ENCODE measurements at regions not wholly inside any gene's neighbourhood (a gene's known extent, or its start where the extent isn't known, plus 50 kb on each side); places are given as distances from the start of the nearest gene placed in this dataset.
A peak's percentile ranks its signal among the peaks of the same experiment; 100 is the strongest.
"Not testable (repeated sequence)": the region's sequence is repeated elsewhere in the genome, so short reads cannot be mapped to it uniquely, and the experiment has no call there.

- DNase-seq (ENCODE audit: extremely low read depth, low read depth), result no peak
These were observed 91.4 kb downstream of the MOBP start for GRCh38 chr3:39558775-39559306.

- DNase-seq (ENCODE audit: extremely low read depth, low read depth), result no peak
These were observed 92.1 kb downstream of the MOBP start for GRCh38 chr3:39559543-39559942.

- no peak for DNase-seq (ENCODE audit: extremely low read depth, low read depth)
These were observed 101.0 kb downstream of the MOBP start for GRCh38 chr3:39568508-39568907.

GRCh38 chr3:39569095-39569494 lies 101.6 kb downstream of the MOBP start:
- no peak for DNase-seq (ENCODE audit: extremely low read depth, low read depth)

GRCh38 chr3:39573392-39573791 lies 105.9 kb downstream of the MOBP start:
- DNase-seq (ENCODE audit: extremely low read depth, low read depth), result no peak

GRCh38 chr3:39577541-39577940 lies 110.1 kb downstream of the MOBP start:
- no peak for DNase-seq (ENCODE audit: extremely low read depth, low read depth)

- not testable (repeated sequence) for DNase-seq (ENCODE audit: extremely low read depth, low read depth)
These were observed 118.7 kb downstream of the MOBP start for GRCh38 chr3:39586215-39586614.

- no peak for DNase-seq (ENCODE audit: extremely low read depth, low read depth)
These were observed 119.6 kb downstream of the MOBP start for GRCh38 chr3:39587113-39587512.

GRCh38 chr3:39590806-39591205 lies 123.3 kb downstream of the MOBP start:
- DNase-seq (ENCODE audit: extremely low read depth, low read depth), result no peak

- no peak for DNase-seq (ENCODE audit: extremely low read depth, low read depth)
These were observed 125.0 kb downstream of the MOBP start for GRCh38 chr3:39592311-39593050.

- DNase-seq (ENCODE audit: extremely low read depth, low read depth), result no peak
These were observed 125.9 kb downstream of the MOBP start for GRCh38 chr3:39593341-39593740.

- no peak for DNase-seq (ENCODE audit: extremely low read depth, low read depth)
These were observed 133.8 kb downstream of the MOBP start for GRCh38 chr3:39601241-39601640.

- no peak for DNase-seq (ENCODE audit: extremely low read depth, low read depth)
These were observed 138.4 kb downstream of the MOBP start for GRCh38 chr3:39605837-39606236.

- DNase-seq (ENCODE audit: extremely low read depth, low read depth), result no peak
These were observed 158.7 kb downstream of the MOBP start for GRCh38 chr3:39626198-39626597.

- no peak for DNase-seq (ENCODE audit: extremely low read depth, low read depth)
These were observed 163.7 kb downstream of the MOBP start for GRCh38 chr3:39631136-39631535.

- peak; percentile 31 for DNase-seq (ENCODE audit: extremely low read depth, low read depth)
These were observed 170.3 kb downstream of the MOBP start for GRCh38 chr3:39637807-39638206.

GRCh38 chr3:39638301-39638700 lies 170.8 kb downstream of the MOBP start:
- DNase-seq (ENCODE audit: extremely low read depth, low read depth), result no peak

- peak; percentile 90 for DNase-seq (ENCODE audit: extremely low read depth, low read depth)
These were observed 169.8 kb upstream of the MYRIP start for GRCh38 chr3:39639344-39640236.

GRCh38 chr3:39641274-39641673 lies 168.1 kb upstream of the MYRIP start:
- no peak for DNase-seq (ENCODE audit: extremely low read depth, low read depth)

- DNase-seq (ENCODE audit: extremely low read depth, low read depth), result no peak
These were observed 165.2 kb upstream of the MYRIP start for GRCh38 chr3:39644176-39644575.

- DNase-seq (ENCODE audit: extremely low read depth, low read depth), result not testable (repeated sequence)
These were observed 158.2 kb upstream of the MYRIP start for GRCh38 chr3:39651256-39651655.

All from NCI-H460 (cell line).